Trophoblast cell (in vitro differentiated cells and primary cell): ENCODE measurements at regions not wholly inside any gene's neighbourhood (a gene's known extent, or its start where the extent isn't known, plus 50 kb on each side); places are given as distances from the start of the nearest gene placed in this dataset.

Source experiments
- DNase-seq, 2 donors: peaks; one replicate each; pipeline ENCODE4 v3.0.0-alpha.2; 2016
- H2AFZ ChIP-seq: 2 replicates; pipeline ENCODE4 v1.6.1; 2013; ENCODE audit warnings: low read length, moderate library complexity, mild to moderate bottlenecking; ENCODE audit not compliant: insufficient read depth, poor library complexity
- H2AK5ac ChIP-seq: 2 replicates; pipeline ENCODE4 v1.6.1; 2013; ENCODE audit warnings: mild to moderate bottlenecking, low read length
- H2BK120ac ChIP-seq: 2 replicates; pipeline ENCODE4 v1.6.1; 2013; ENCODE audit warnings: low read length, mild to moderate bottlenecking, moderate library complexity; ENCODE audit not compliant: insufficient read depth, poor library complexity
- H2BK12ac ChIP-seq: 2 replicates; pipeline ENCODE4 v1.6.1; 2013; ENCODE audit warnings: mild to moderate bottlenecking, low read length, moderate library complexity
- H2BK5ac ChIP-seq: 2 replicates; pipeline ENCODE4 v1.6.1; 2013; ENCODE audit warnings: low read length, low read depth, moderate library complexity, mild to moderate bottlenecking; ENCODE audit not compliant: poor library complexity
- H3K14ac ChIP-seq: 2 replicates; pipeline ENCODE4 v1.6.1; 2013; ENCODE audit warnings: mild to moderate bottlenecking, low read length
- H3K18ac ChIP-seq: 2 replicates; pipeline ENCODE4 v1.6.1; 2013; ENCODE audit warnings: mild to moderate bottlenecking, low read length
- H3K23ac ChIP-seq: 2 replicates; pipeline ENCODE4 v1.6.1; 2013; ENCODE audit warnings: low read length
- H3K27ac ChIP-seq: 2 replicates; pipeline ENCODE4 v1.5.1; 2013; ENCODE audit warnings: low read depth, mild to moderate bottlenecking, inconsistent platforms, low read length, moderate library complexity
- H3K27me3 ChIP-seq: 2 replicates; pipeline ENCODE4 v1.6.1; 2013; ENCODE audit warnings: inconsistent platforms, mild to moderate bottlenecking, low read length, moderate library complexity; ENCODE audit not compliant: insufficient read depth
- H3K36me3 ChIP-seq, 2 experiments: 1 replicate in 1 of 2; 2 replicates in 1 of 2; pipeline ENCODE4 v1.6.1; 2013; ENCODE audit warnings: low read length in 2 of 2, mild to moderate bottlenecking in 2 of 2, moderate library complexity in 1 of 2; ENCODE audit not compliant: insufficient read depth in 2 of 2, control insufficient read depth in 1 of 2
- H3K4ac ChIP-seq: 2 replicates; pipeline ENCODE4 v1.6.1; 2013; ENCODE audit warnings: low read depth, mild to moderate bottlenecking, low read length, moderate library complexity
- H3K4me1 ChIP-seq, 2 experiments: 1 replicate in 1 of 2; 2 replicates in 1 of 2; pipeline ENCODE4 v1.6.1; 2013; ENCODE audit warnings: low read length in 2 of 2, mild to moderate bottlenecking in 2 of 2, moderate library complexity in 1 of 2; ENCODE audit not compliant: insufficient read depth in 2 of 2, control insufficient read depth in 1 of 2
- H3K4me2 ChIP-seq: 2 replicates; pipeline ENCODE4 v1.6.1; 2013; ENCODE audit warnings: inconsistent platforms, mild to moderate bottlenecking, low read length, moderate library complexity
- H3K4me3 ChIP-seq: 2 replicates; pipeline ENCODE4 v1.5.1; 2013; ENCODE audit warnings: mild to moderate bottlenecking, low read depth, low read length, inconsistent platforms
- H3K79me1 ChIP-seq: one replicate; pipeline ENCODE4 v1.6.1; 2013; ENCODE audit warnings: low read length
- H3K79me2 ChIP-seq: 2 replicates; pipeline ENCODE4 v1.6.1; 2013; ENCODE audit warnings: low read length, mild to moderate bottlenecking; ENCODE audit not compliant: control insufficient read depth, insufficient read depth, poor library complexity
- H3K9ac ChIP-seq: 2 replicates; pipeline ENCODE4 v1.6.1; 2013; ENCODE audit warnings: mild to moderate bottlenecking, low read length
- H3K9me3 ChIP-seq: 2 replicates; pipeline ENCODE4 v1.6.1; 2013; ENCODE audit warnings: low read depth, mild to moderate bottlenecking, control low read depth, inconsistent platforms, low read length; ENCODE audit not compliant: insufficient read depth
- H4K12ac ChIP-seq: 2 replicates; pipeline ENCODE4 v1.6.1; 2013; ENCODE audit warnings: low read depth, mild to moderate bottlenecking, low read length, moderate library complexity
- H4K8ac ChIP-seq: 2 replicates; pipeline ENCODE4 v1.6.1; 2013; ENCODE audit warnings: low read depth, mild to moderate bottlenecking, low read length, moderate library complexity
- H4K91ac ChIP-seq: one replicate; pipeline ENCODE4 v1.6.1; 2013; ENCODE audit warnings: low read depth, mild to moderate bottlenecking, low read length, moderate library complexity
- WGBS: extraction: QIAGEN DNeasy Blood & Tissue Kit; methylation state at CpG from one replicate; pipeline ENCODE4 v1.1.7; 2013; ENCODE audit warnings: missing lambda C conversion rate; ENCODE audit not compliant: insufficient read length, insufficient coverage; ENCODE audit errors: extremely low coverage; 5-methylcytosine and 5-hydroxymethylcytosine counted together

DNA sequence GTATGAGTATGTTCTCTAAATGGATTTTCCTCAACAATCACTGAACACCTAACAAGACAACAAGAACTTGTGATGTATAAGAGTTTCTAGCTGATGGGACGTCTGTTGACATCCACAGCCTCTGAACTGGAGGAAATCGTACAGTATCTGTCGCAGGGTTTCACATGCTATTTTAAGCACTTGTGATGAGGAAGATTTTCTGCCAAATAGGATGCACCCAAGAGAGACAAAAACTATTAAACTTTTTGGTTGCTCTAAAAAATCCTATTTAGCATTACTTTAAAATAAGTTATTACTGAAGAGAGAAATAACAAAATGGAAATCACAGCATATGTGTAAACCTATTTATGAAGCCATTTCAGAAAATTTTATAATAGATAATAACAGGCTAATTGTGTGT lies 356.1 kb upstream of the SLC7A11 start:
- no peak overlapping the region for H3K18ac ChIP-seq
- no peak overlapping the region for H4K8ac ChIP-seq
- no peak overlapping the region for H3K4ac ChIP-seq
- no peak overlapping the region for H2BK12ac ChIP-seq
- H3K14ac ChIP-seq = no peak overlapping the region
- H3K4me3 ChIP-seq = no peak overlapping the region
- no peaks in the 10 kb centered on the region for H3K36me3 ChIP-seq
- H3K27ac ChIP-seq = no peak overlapping the region
- H2AFZ ChIP-seq = no peak overlapping the region
- H3K23ac ChIP-seq = no peak overlapping the region
- no peak overlapping the region for H4K91ac ChIP-seq
- no peak overlapping the region for H3K9ac ChIP-seq
- no peak overlapping the region for H2BK120ac ChIP-seq
- no peak overlapping the region for H2BK5ac ChIP-seq
- no peaks in the 10 kb centered on the region for H3K27me3 ChIP-seq
- H3K4me2 ChIP-seq = no peak overlapping the region
- H3K79me2 ChIP-seq = no peaks in the 10 kb centered on the region
- no CpG with 5 or more reads among the region's 3 CpGs for WGBS
- no peaks in the 10 kb centered on the region for H3K4me1 ChIP-seq
- H3K79me1 ChIP-seq = no peaks in the 10 kb centered on the region
- no peak overlapping the region for H2AK5ac ChIP-seq
- no peak for DNase-seq
- H4K12ac ChIP-seq = no peak overlapping the region
- no peaks in the 10 kb centered on the region for H3K9me3 ChIP-seq

DNA sequence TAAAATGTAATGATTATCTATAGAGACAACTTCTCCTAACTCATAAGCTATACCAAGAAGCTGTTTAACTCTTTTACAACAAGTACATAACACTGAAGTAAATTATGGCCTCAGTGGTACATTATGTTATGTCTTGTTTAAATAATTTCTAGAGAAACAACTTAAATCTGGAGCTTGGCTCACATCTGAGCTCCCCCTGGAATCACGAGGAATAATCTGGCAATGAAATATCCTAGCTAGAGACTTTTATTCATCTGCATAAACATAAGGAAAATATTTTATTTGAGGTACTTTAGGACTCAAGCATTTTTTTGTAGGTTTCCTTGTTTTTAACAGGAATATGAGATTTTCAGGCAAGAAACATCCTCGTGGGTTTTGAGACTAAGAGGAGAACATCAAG lies 354.7 kb upstream of the SLC7A11 start:
- Histone ChIP-seq H2BK12ac (no peak overlapping the region), H3K4me3 (no peak overlapping the region), H2AFZ (no peak overlapping the region), H3K36me3 (no peaks in the 10 kb centered on the region), H3K79me2 (no peaks in the 10 kb centered on the region), H4K12ac (no peak overlapping the region), H3K27ac (no peak overlapping the region), H4K8ac (no peak overlapping the region), H3K27me3 (no peaks in the 10 kb centered on the region), H2BK5ac (no peak overlapping the region), H3K18ac (no peak overlapping the region), H2AK5ac (no peak overlapping the region), H2BK120ac (no peak overlapping the region), H3K79me1 (no peaks in the 10 kb centered on the region), H3K9ac (no peak overlapping the region), H4K91ac (no peak overlapping the region), H3K4ac (no peak overlapping the region), H3K4me2 (no peak overlapping the region), H3K4me1 (no peaks in the 10 kb centered on the region), H3K9me3 (no peaks in the 10 kb centered on the region), H3K14ac (no peak overlapping the region), H3K23ac (no peak overlapping the region)
- no peak for DNase-seq
- WGBS = no CpG with 5 or more reads among the region's 2 CpGs

DNA sequence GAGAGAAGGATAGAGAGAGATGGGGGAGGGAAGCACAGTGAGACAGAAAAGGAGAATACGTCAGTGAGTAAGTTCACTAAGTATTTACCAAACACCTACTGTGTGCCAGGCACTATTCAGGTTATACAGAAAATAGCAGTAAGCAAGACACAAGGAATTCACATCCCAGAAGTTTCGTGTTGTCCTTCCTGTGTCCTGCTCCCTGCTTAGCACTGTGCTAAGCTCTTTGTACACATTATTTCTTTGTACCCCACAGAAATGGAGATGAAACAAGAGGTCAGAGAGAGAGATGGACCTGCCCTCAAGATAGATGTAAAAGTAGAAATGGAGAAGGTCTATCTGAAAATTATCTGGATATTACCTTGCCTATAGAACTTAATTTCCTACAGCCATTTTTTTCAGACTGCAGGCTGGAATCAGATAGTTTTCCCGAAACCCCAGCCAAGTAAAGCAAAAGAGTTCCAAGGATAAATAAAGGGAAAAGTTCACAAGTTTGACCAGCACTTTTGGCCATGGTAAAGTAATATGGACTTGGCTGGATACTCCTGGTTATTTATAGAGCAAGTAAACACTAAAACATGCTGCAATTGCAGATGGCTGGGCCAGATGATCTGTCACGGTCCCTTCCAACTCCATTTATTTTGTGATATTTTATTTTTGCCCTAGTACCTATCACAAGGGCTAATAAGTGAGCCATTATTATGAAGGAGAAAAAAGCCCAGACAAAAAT lies 353.7 kb upstream of the SLC7A11 start:
- Histone ChIP-seq H3K9me3 (no peaks in the 10 kb centered on the region), H3K9ac (no peak overlapping the region), H3K79me2 (no peaks in the 10 kb centered on the region), H4K8ac (no peak overlapping the region), H4K91ac (no peak overlapping the region), H4K12ac (no peak overlapping the region), H3K27ac (no peak overlapping the region), H3K4me3 (no peak overlapping the region), H2BK12ac (no peak overlapping the region), H3K4me2 (no peak overlapping the region), H3K36me3 (no peaks in the 10 kb centered on the region), H3K14ac (no peak overlapping the region), H3K4ac (no peak overlapping the region), H3K4me1 (no peaks in the 10 kb centered on the region), H3K18ac (no peak overlapping the region), H2BK120ac (no peak overlapping the region), H2AK5ac (no peak overlapping the region), H3K79me1 (no peaks in the 10 kb centered on the region), H3K23ac (no peak overlapping the region), H2BK5ac (no peak overlapping the region), H3K27me3 (no peaks in the 10 kb centered on the region), H2AFZ (no peak overlapping the region)
- DNase-seq = no peak
- no CpG with 5 or more reads among the region's 4 CpGs for WGBS

DNA sequence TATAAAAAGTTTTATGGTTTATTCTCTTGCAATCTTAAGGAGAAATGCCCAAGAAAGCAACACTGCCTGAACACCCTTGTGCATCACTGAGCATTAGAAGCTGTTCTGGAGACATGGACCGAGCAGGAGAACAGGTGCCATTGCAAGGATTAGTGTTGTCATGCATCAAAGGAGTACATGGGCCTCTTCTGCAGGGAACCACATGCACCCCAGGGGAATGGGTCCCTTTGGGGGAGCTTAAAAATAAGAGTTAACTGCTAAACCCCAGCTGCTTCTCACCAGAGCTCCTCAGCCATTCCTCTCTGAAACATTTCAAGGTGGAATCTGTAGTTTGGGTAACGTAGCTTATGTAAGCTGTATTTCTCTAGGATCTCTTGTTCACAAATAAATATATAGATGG lies 353.0 kb upstream of the SLC7A11 start:
- Histone ChIP-seq H3K36me3 (no peaks in the 10 kb centered on the region), H4K91ac (no peak overlapping the region), H2AK5ac (no peak overlapping the region), H3K9me3 (no peaks in the 10 kb centered on the region), H4K8ac (no peak overlapping the region), H2BK120ac (no peak overlapping the region), H2AFZ (no peak overlapping the region), H2BK5ac (no peak overlapping the region), H3K4ac (no peak overlapping the region), H3K4me2 (no peak overlapping the region), H3K23ac (no peak overlapping the region), H2BK12ac (no peak overlapping the region), H3K9ac (no peak overlapping the region), H3K4me1 (no peaks in the 10 kb centered on the region), H3K27ac (no peak overlapping the region), H3K27me3 (no peaks in the 10 kb centered on the region), H4K12ac (no peak overlapping the region), H3K79me1 (no peaks in the 10 kb centered on the region), H3K18ac (no peak overlapping the region), H3K4me3 (no peak overlapping the region), H3K79me2 (no peaks in the 10 kb centered on the region), H3K14ac (no peak overlapping the region)
- DNase-seq = no peak
- no CpG with 5 or more reads among the region's 2 CpGs for WGBS
